GM19025 (cell line): ENCODE measurements at regions not wholly inside any gene's neighbourhood (a gene's known extent, or its start where the extent isn't known, plus 50 kb on each side); places are given as distances from the start of the nearest gene placed in this dataset.
"Not testable (repeated sequence)": the region's sequence is repeated elsewhere in the genome, so short reads cannot be mapped to it uniquely, and the experiment has no call there.

Experiments used
- ATAC-seq: cut with Tn5 transposase; IDR thresholded peaks from one replicate; pipeline ENCODE4 v1.9.1; 2021; ENCODE audit warnings: mild to moderate bottlenecking, low read depth, moderate library complexity; ENCODE audit not compliant: unreplicated experiment

GRCh38 chr2:91497129-91498064 lies 2805.9 kb downstream of the RPIA start:
- not testable (repeated sequence) for ATAC-seq

- ATAC-seq: not testable (repeated sequence)
These were observed 2806.6 kb downstream of the RPIA start for GRCh38 chr2:91498065-91498449.

GRCh38 chr2:91498513-91499250 lies 2807.2 kb downstream of the RPIA start:
- not testable (repeated sequence) for ATAC-seq

GRCh38 chr2:91499431-91500050 lies 2808.1 kb downstream of the RPIA start:
- ATAC-seq: not testable (repeated sequence)

GRCh38 chr2:91500246-91500977 lies 2808.9 kb downstream of the RPIA start:
- ATAC-seq: not testable (repeated sequence)

- not testable (repeated sequence) for ATAC-seq
These were observed 2809.5 kb downstream of the RPIA start for GRCh38 chr2:91500978-91501310.

GRCh38 chr2:91501481-91502080 lies 2810.1 kb downstream of the RPIA start:
- ATAC-seq: not testable (repeated sequence)

- ATAC-seq: not testable (repeated sequence)
These were observed 2812.1 kb downstream of the RPIA start for GRCh38 chr2:91503572-91503958.

- ATAC-seq: not testable (repeated sequence)
These were observed 2812.7 kb downstream of the RPIA start for GRCh38 chr2:91503959-91504741.

GRCh38 chr2:91508816-91509215 lies 2817.3 kb downstream of the RPIA start:
- ATAC-seq: not testable (repeated sequence)

- ATAC-seq: not testable (repeated sequence)
These were observed 2817.8 kb downstream of the RPIA start for GRCh38 chr2:91509276-91509675.

- not testable (repeated sequence) for ATAC-seq
These were observed 2819.7 kb downstream of the RPIA start for GRCh38 chr2:91511166-91511565.

- not testable (repeated sequence) for ATAC-seq
These were observed 2824.5 kb downstream of the RPIA start for GRCh38 chr2:91515966-91516365.

GRCh38 chr2:91516669-91517068 lies 2825.2 kb downstream of the RPIA start:
- ATAC-seq: not testable (repeated sequence)

GRCh38 chr2:91517846-91518245 lies 2826.4 kb downstream of the RPIA start:
- not testable (repeated sequence) for ATAC-seq

- ATAC-seq: not testable (repeated sequence)
These were observed 2827.0 kb downstream of the RPIA start for GRCh38 chr2:91518361-91518981.

GRCh38 chr2:91519359-91519758 lies 2827.9 kb downstream of the RPIA start:
- not testable (repeated sequence) for ATAC-seq

- ATAC-seq: not testable (repeated sequence)
These were observed 2828.4 kb downstream of the RPIA start for GRCh38 chr2:91519914-91520313.

GRCh38 chr2:91520523-91520922 lies 2829.1 kb downstream of the RPIA start:
- not testable (repeated sequence) for ATAC-seq
